RWPE2 (cell line): ENCODE measurements at regions not wholly inside any gene's neighbourhood (a gene's known extent, or its start where the extent isn't known, plus 50 kb on each side); places are given as distances from the start of the nearest gene placed in this dataset.

ENCODE experiments used
- ATAC-seq: fragments of 200-7000 bp; cut with Tn5 transposase; 3 replicates; pipeline ENCODE4 v1.9.1; 2021; ENCODE audit warnings: low read depth
- DNase-seq: peaks from one replicate; pipeline ENCODE4 v3.0.0-alpha.2; 2020; ENCODE audit warnings: low spot score
- H3K27ac ChIP-seq: fragments of 450-650 bp; 2 replicates; pipeline ENCODE4 v1.5.1; 2017; ENCODE audit warnings: mild to moderate bottlenecking; ENCODE audit not compliant: poor library complexity, severe bottlenecking
- H3K27me3 ChIP-seq: fragments of 250-450 bp; sonication (Bioruptor Pico); 2 replicates; pipeline ENCODE4 v1.5.1; 2021; ENCODE audit warnings: mild to moderate bottlenecking, moderate library complexity; ENCODE audit not compliant: insufficient read depth, poor library complexity, severe bottlenecking
- H3K36me3 ChIP-seq: fragments of 250-450 bp; sonication (Bioruptor Pico); 2 replicates; pipeline ENCODE4 v1.5.1; 2020; ENCODE audit warnings: low read depth, mild to moderate bottlenecking, moderate library complexity
- H3K4me1 ChIP-seq: fragments of 250-450 bp; sonication (Bioruptor Pico); 2 replicates; pipeline ENCODE4 v1.5.1; 2021; ENCODE audit warnings: mild to moderate bottlenecking, moderate library complexity; ENCODE audit not compliant: insufficient read depth, poor library complexity, severe bottlenecking
- H3K4me3 ChIP-seq: fragments of 250-450 bp; sonication (Bioruptor Pico); 2 replicates; pipeline ENCODE4 v1.5.1; 2021; ENCODE audit warnings: mild to moderate bottlenecking, moderate library complexity; ENCODE audit not compliant: severe bottlenecking
- H3K9me3 ChIP-seq: fragments of 250-450 bp; sonication (Bioruptor Pico); 2 replicates; pipeline ENCODE4 v1.5.1; 2021; ENCODE audit warnings: mild to moderate bottlenecking, moderate library complexity; ENCODE audit not compliant: severe bottlenecking
- TF ChIP-seq, protein P1 (sequence below): fragments of 450-650 bp; IDR thresholded peaks from one replicate; pipeline ENCODE4 v1.5.1; 2017; ENCODE audit warnings: mild to moderate bottlenecking, moderate library complexity; ENCODE audit not compliant: poor library complexity, severe bottlenecking

DNA sequence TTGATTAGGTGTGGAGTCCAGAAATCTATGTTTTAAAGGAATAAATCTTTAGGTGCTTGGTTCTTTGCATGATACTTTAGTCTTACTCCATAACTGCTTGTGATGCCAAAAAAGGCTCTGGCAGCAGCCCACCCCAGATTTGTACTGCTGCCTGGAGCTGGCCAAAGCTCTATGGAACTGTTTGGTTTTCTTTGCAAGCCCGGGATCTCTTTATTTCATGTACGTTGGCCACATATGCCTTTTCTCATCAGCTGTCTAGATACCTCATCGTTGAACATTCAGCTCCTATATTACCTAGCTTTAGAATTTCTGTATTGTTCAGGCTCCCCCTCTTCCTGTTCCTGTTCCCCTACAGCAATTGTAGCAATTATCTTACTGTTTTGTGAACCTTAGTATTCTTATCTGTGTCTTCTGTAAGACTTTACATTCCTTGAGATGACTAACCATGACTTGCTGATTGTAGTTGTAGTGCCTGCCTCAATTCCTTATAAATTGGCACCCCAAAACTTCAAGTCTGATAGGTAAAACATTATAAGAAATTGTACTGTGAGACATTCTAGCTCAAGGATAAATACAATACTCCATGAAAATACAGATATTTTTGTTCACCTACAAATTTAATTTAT, 199.4 kb upstream of the GPRIN3 start:
- ATAC-seq (no peak), DNase-seq (no peak)
- Histone ChIP-seq H3K36me3 (no peaks in the 10 kb centered on the region), H3K4me1 (no peaks in the 10 kb centered on the region), H3K27ac (no peak overlapping the region), H3K9me3 (no peaks in the 10 kb centered on the region), H3K27me3 (no peaks in the 10 kb centered on the region), H3K4me3 (no peak overlapping the region)
- TF ChIP-seq, protein P1, sequence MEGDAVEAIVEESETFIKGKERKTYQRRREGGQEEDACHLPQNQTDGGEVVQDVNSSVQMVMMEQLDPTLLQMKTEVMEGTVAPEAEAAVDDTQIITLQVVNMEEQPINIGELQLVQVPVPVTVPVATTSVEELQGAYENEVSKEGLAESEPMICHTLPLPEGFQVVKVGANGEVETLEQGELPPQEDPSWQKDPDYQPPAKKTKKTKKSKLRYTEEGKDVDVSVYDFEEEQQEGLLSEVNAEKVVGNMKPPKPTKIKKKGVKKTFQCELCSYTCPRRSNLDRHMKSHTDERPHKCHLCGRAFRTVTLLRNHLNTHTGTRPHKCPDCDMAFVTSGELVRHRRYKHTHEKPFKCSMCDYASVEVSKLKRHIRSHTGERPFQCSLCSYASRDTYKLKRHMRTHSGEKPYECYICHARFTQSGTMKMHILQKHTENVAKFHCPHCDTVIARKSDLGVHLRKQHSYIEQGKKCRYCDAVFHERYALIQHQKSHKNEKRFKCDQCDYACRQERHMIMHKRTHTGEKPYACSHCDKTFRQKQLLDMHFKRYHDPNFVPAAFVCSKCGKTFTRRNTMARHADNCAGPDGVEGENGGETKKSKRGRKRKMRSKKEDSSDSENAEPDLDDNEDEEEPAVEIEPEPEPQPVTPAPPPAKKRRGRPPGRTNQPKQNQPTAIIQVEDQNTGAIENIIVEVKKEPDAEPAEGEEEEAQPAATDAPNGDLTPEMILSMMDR = no peak

DNA sequence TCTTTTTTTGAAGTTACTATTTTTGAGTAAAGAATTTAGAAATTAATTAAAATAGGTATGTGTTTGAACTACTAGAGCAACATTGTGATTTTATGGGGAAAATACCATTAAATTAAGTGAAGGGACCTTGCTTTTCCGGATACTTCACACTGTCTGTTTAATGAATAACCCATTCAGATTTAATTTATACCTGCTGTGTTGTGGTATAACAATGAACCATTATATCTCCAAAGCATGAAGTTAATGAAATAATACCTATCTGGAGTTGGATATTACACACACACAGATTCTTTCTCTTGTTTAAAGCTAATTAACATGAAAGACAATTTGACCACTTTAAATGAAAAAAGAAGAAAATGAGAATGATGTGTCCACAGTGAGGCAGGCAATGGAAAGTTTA, 195.0 kb upstream of the GPRIN3 start:
- H3K27me3 ChIP-seq = no peaks in the 10 kb centered on the region
- no peak overlapping the region for H3K27ac ChIP-seq
- no peak overlapping the region for H3K4me3 ChIP-seq
- H3K36me3 ChIP-seq = no peaks in the 10 kb centered on the region
- H3K9me3 ChIP-seq = no peaks in the 10 kb centered on the region
- H3K4me1 ChIP-seq = peaks cover 7% of the 10 kb centered on the region
- no peak for ATAC-seq
- no peak for DNase-seq
- TF ChIP-seq, protein P1 = no peak

DNA sequence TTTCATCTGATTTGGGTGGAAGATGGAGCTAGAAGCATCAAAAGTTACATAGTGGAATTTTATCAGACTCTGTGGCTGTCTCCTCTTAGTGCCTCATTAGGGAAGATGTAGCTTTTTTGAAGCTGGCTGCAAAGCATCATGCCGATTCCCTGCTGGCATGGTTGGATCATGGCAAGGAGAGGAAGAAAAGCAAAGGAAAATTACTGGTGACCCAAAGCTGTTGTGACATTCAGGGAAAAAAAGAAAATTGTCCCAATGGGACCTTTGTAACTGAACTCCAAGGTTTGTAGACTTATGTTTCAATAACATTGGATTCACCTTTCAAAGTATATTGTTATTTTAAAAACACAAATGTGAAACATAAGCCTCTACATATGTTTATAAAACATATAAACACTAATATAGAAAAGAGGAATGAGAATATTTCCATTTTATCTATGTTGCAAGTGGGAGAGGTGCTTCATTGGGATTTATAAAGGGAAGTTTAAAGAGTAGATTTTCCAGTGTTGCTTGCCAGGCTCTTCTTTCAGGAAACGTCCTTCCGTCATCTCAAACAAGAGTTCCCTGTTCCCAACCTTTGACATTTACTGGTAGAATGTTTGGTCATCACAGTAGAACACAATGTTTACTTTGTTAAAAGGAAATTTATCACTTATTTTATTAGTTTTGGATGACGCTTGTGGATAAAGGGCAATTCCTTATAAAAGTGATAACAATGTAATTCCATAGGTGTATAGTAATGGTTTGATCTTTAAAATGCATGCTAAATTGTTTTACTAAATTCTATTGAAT, 190.1 kb upstream of the GPRIN3 start:
- DNase-seq (no peak), ATAC-seq (no peak)
- H3K4me1 ChIP-seq = peaks cover 22% of the 10 kb centered on the region
- H3K4me3 ChIP-seq = no peak overlapping the region
- H3K36me3 ChIP-seq = no peaks in the 10 kb centered on the region
- TF ChIP-seq, protein P1 = no peak
- no peaks in the 10 kb centered on the region for H3K27me3 ChIP-seq
- H3K9me3 ChIP-seq = no peaks in the 10 kb centered on the region
- peak overlapping the region; percentile 46 for H3K27ac ChIP-seq

DNA sequence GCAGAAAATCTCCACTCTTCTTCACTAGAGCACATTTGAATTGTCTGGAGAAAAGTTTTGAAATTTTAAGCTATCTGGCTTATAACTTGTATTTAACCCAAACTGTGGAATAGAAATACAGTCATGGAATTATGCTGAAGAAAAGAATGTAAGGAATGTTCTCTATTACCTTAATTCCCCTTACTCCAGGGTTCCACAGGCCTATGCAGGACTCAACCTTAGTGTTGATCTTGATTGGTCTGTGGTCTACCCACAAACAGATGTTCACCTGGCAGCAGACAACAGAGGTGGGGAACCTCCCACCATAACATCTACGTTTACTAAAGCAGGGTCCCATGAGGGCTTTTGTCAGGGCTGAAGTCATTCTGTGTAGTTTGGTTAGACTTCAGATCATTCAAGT, 189.3 kb upstream of the GPRIN3 start:
- DNase-seq = no peak
- TF ChIP-seq, protein P1 = no peak

DNA sequence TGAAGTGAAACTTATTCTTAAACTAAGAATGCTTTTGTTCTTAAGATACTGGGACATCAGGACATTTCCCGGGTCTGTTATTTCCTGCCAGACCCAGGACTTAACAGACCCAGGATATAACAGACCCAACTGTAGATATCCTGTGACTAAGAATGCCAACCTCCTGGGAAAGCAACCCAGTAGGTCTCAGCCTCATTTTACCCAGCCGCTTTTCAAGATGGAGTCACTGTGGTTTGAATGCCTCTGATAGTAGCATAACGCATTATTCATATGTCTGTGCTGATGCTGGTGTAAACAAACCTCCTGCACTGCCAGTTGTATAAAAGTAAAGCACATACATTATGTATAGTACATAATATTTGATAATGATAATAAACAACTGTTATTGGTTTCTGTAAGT, 185.8 kb upstream of the GPRIN3 start:
- DNase-seq (no peak), ATAC-seq (no peak)
- Histone ChIP-seq H3K27ac (peak overlapping the region; percentile 58), H3K36me3 (no peaks in the 10 kb centered on the region), H3K4me3 (no peak overlapping the region), H3K27me3 (no peaks in the 10 kb centered on the region), H3K4me1 (peaks cover 25% of the 10 kb centered on the region), H3K9me3 (no peaks in the 10 kb centered on the region)
- TF ChIP-seq, protein P1 = no peak

More for the DNA sequence above, 189.3 kb upstream of the GPRIN3 start:
- Histone ChIP-seq H3K27me3 (no peaks in the 10 kb centered on the region), H3K4me3 (no peak overlapping the region), H3K9me3 (no peaks in the 10 kb centered on the region), H3K4me1 (peaks cover 27% of the 10 kb centered on the region), H3K27ac (peak overlapping the region; percentile 46), H3K36me3 (no peaks in the 10 kb centered on the region)
- ATAC-seq = peak; percentile 66
